ENCODE measurements at regions not wholly inside any gene's neighbourhood (a gene's known extent, or its start where the extent isn't known, plus 50 kb on each side); places are given as distances from the start of the nearest gene placed in this dataset.

- TF ChIP-seq POLR2AphosphoS5 (IDR thresholded peaks at IDR 0.05), result no peak
- TF ChIP-seq CTCF (IDR thresholded peaks at IDR 0.05; ENCODE audit: poor library complexity, severe bottlenecking), result no peak
- no peak for TF ChIP-seq EZH2 (IDR thresholded peaks at IDR 0.05; ENCODE audit: borderline replicate concordance, insufficient read depth, low read length, poor library complexity, severe bottlenecking)
- TF ChIP-seq REST (IDR thresholded peaks at IDR 0.05; ENCODE audit: borderline replicate concordance), result no peak
- no peak for TF ChIP-seq TAF1 (IDR thresholded peaks at IDR 0.05; ENCODE audit: low read depth)
- TF ChIP-seq RAD21 (conservative IDR thresholded peaks at IDR 0.05), result no peak
- TF ChIP-seq MXI1 (conservative IDR thresholded peaks at IDR 0.05; ENCODE audit: poor library complexity, severe bottlenecking), result no peak
Measured at GRCh38 chr1:67515324-67516080, 85.3 kb upstream of the SERBP1 start.

Data from neural cell (in vitro differentiated cells).